ENCODE measurements at regions not wholly inside any gene's neighbourhood (a gene's known extent, or its start where the extent isn't known, plus 50 kb on each side); places are given as distances from the start of the nearest gene placed in this dataset.

GRCh38 chr5:128674837-128675446 is 136.9 kb upstream of the FBN2 start:
- H3K4me3 ChIP-seq (ENCODE audit: insufficient read depth, low read depth, low read length) = no peak overlapping the region
- no peaks in the 10 kb centered on the region for H3K36me3 ChIP-seq (replicated peaks; ENCODE audit: control insufficient read depth, insufficient read depth, low read length)
- peak; percentile 33 for DNase-seq
- H3K27me3 ChIP-seq (ENCODE audit: control insufficient read depth, insufficient read depth, low read length) = no peaks in the 10 kb centered on the region

DNA sequence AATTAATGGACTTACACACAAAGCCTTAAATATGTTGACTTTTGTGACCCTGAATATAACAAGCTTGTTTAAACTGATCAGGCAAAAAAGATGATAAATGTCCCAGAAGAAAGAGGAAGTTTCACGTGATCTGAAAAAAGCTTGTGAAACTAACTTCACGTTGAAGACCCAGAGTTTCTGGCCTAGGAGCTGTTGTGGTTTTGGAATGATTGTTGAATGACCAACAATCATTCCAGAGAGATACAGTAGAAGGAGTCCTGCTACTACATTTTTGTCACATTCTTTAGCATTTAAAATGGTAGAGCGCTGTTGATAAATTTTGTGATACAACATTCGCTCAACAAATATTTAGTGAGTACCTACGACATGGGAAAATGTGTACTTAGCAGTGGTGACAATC is 143.1 kb upstream of the FBN2 start:
- Histone ChIP-seq H3K4me3 (ENCODE audit: insufficient read depth, low read depth, low read length) (no peak overlapping the region), H3K27me3 (ENCODE audit: control insufficient read depth, insufficient read depth, low read length) (no peaks in the 10 kb centered on the region), H3K36me3 (replicated peaks; ENCODE audit: control insufficient read depth, insufficient read depth, low read length) (no peaks in the 10 kb centered on the region)
- DNase-seq = no peak

GRCh38 chr5:128681764-128682592 is 143.9 kb upstream of the FBN2 start:
- DNase-seq = no peak
- no peaks in the 10 kb centered on the region for H3K27me3 ChIP-seq (ENCODE audit: control insufficient read depth, insufficient read depth, low read length)
- H3K36me3 ChIP-seq (replicated peaks; ENCODE audit: control insufficient read depth, insufficient read depth, low read length) = no peaks in the 10 kb centered on the region
- H3K4me3 ChIP-seq (ENCODE audit: insufficient read depth, low read depth, low read length) = no peak overlapping the region

- no peaks in the 10 kb centered on the region for H3K27me3 ChIP-seq (ENCODE audit: control insufficient read depth, insufficient read depth, low read length)
- no peak for DNase-seq
- no peaks in the 10 kb centered on the region for H3K36me3 ChIP-seq (replicated peaks; ENCODE audit: control insufficient read depth, insufficient read depth, low read length)
- H3K4me3 ChIP-seq (ENCODE audit: insufficient read depth, low read depth, low read length) = no peak overlapping the region
Observed at GRCh38 chr5:128682669-128683068, 144.6 kb upstream of the FBN2 start.

- Histone ChIP-seq H3K36me3 (replicated peaks; ENCODE audit: control insufficient read depth, insufficient read depth, low read length) (no peaks in the 10 kb centered on the region), H3K4me3 (ENCODE audit: insufficient read depth, low read depth, low read length) (no peak overlapping the region), H3K27me3 (ENCODE audit: control insufficient read depth, insufficient read depth, low read length) (no peaks in the 10 kb centered on the region)
- no peak for DNase-seq
Observed at GRCh38 chr5:128684961-128685360, 146.9 kb upstream of the FBN2 start.

DNA sequence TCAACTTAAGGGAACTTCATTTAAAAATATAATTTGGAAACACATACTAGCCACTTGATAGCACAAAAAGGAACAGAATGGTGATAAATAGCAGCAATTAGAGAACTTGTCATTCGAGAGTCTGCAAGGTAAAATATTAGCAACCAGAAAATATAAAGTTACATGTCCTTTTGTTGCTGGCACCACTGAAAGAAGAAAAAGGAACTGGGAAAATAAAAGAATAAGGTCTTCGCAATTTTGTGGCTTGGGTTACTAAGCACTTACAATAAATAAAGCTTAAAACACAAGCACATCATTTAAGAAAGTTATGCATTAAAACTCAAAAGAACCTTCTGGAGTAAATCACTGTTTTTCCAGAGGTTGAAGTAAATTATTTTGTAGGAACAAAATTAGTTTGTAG is 149.9 kb upstream of the FBN2 start:
- Histone ChIP-seq H3K36me3 (replicated peaks; ENCODE audit: control insufficient read depth, insufficient read depth, low read length) (no peaks in the 10 kb centered on the region), H3K27me3 (ENCODE audit: control insufficient read depth, insufficient read depth, low read length) (no peaks in the 10 kb centered on the region), H3K4me3 (ENCODE audit: insufficient read depth, low read depth, low read length) (no peak overlapping the region)
- DNase-seq = no peak

DNA sequence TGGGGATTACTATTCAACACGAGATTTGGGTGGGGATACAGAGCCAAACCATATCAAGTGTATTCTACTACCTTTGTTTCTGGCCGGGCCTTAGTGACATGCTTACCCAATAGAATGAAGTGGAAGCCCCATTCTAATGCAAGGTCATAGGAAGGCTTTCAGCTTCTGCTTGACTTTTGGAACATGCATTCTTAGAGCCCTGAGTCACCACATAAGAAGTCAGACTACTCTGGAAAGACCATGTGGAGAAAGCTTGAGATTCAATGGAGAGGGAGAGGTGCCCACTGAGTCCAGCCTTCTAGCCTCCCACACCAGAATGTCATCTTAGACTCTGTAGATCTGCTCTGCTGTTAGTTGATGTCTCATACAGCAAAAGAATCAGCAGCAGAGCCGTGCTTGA is 155.7 kb upstream of the FBN2 start:
- Histone ChIP-seq H3K36me3 (replicated peaks; ENCODE audit: control insufficient read depth, insufficient read depth, low read length) (no peaks in the 10 kb centered on the region), H3K4me3 (ENCODE audit: insufficient read depth, low read depth, low read length) (no peak overlapping the region), H3K27me3 (ENCODE audit: control insufficient read depth, insufficient read depth, low read length) (no peaks in the 10 kb centered on the region)
- DNase-seq = no peak

- DNase-seq = peak; percentile 17
- H3K4me3 ChIP-seq (ENCODE audit: insufficient read depth, low read depth, low read length) = no peak overlapping the region
Observed at GRCh38 chr5:128695791-128696530, 157.9 kb upstream of the FBN2 start.

DNA sequence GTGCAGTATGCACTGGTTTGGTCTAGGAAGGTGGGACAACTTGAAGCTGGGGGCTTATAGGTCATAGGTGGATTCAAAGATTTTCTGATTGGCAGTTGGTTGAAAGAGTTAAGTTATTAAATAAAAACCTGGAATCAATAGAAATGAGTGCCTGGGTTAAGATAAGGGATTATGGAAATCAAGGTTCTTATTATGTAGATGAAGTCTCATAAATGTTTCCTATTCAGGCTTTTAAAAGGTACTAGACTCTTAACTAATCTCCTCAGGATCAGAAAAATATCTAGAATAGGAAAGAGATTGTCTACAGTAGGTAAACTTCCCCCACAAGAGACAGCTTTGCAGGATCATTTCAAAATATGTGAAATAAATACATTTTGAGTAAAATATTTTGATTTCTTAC is 163.3 kb upstream of the FBN2 start:
- DNase-seq = no peak
- H3K36me3 ChIP-seq (replicated peaks; ENCODE audit: control insufficient read depth, insufficient read depth, low read length) = no peaks in the 10 kb centered on the region
- H3K4me3 ChIP-seq (ENCODE audit: insufficient read depth, low read depth, low read length) = no peak overlapping the region
- H3K27me3 ChIP-seq (ENCODE audit: control insufficient read depth, insufficient read depth, low read length) = no peaks in the 10 kb centered on the region

More at GRCh38 chr5:128695791-128696530, 157.9 kb upstream of the FBN2 start:
- Histone ChIP-seq H3K36me3 (replicated peaks; ENCODE audit: control insufficient read depth, insufficient read depth, low read length) (no peaks in the 10 kb centered on the region), H3K27me3 (ENCODE audit: control insufficient read depth, insufficient read depth, low read length) (no peaks in the 10 kb centered on the region)

- DNase-seq = no peak
- H3K36me3 ChIP-seq (replicated peaks; ENCODE audit: control insufficient read depth, insufficient read depth, low read length) = no peaks in the 10 kb centered on the region
- no peak overlapping the region for H3K4me3 ChIP-seq (ENCODE audit: insufficient read depth, low read depth, low read length)
- no peaks in the 10 kb centered on the region for H3K27me3 ChIP-seq (ENCODE audit: control insufficient read depth, insufficient read depth, low read length)
Observed at GRCh38 chr5:128703322-128703721, 165.3 kb upstream of the FBN2 start.

DNA sequence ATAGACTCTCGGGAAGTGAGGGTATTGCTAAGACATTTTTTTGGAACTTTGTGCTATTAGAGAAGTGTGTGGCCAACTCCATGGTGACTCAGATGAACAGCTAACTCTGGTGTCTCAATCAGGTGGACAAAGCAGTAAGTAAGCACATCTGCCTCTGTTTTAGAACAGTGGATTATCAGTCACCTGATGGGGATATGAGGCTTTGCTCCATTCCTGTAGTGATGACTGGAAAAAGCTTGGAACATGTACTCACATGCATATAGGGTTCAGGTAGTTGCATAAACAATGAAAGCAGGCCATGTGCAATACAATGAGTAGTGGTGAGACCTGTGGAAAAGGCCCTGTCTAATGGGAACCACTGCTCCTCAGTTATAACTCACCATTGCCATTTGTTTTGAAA is 168.2 kb upstream of the FBN2 start:
- no peak for DNase-seq
- Histone ChIP-seq H3K27me3 (ENCODE audit: control insufficient read depth, insufficient read depth, low read length) (no peaks in the 10 kb centered on the region), H3K36me3 (replicated peaks; ENCODE audit: control insufficient read depth, insufficient read depth, low read length) (no peaks in the 10 kb centered on the region), H3K4me3 (ENCODE audit: insufficient read depth, low read depth, low read length) (no peak overlapping the region)

DNA sequence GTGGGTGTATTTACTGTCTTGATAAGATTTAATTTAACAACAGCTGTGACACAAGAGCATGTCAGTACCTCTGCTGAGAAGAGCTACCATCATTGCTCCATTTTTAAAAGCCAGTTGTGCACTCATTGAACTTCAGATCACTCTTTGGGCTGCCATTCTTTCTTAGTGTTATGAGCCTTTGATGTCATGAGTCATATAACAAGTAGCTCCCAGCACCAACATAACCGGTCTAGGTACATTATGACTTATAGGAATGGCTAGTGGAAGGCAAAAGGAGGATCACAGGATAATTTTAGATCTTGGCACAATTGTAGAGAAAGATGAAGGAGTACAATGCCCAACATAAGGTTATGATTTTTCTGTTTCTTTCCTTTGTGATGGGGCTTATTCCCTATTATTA is 170.8 kb upstream of the FBN2 start:
- DNase-seq = no peak
- Histone ChIP-seq H3K4me3 (ENCODE audit: insufficient read depth, low read depth, low read length) (no peak overlapping the region), H3K36me3 (replicated peaks; ENCODE audit: control insufficient read depth, insufficient read depth, low read length) (no peaks in the 10 kb centered on the region), H3K27me3 (ENCODE audit: control insufficient read depth, insufficient read depth, low read length) (no peaks in the 10 kb centered on the region)

DNA sequence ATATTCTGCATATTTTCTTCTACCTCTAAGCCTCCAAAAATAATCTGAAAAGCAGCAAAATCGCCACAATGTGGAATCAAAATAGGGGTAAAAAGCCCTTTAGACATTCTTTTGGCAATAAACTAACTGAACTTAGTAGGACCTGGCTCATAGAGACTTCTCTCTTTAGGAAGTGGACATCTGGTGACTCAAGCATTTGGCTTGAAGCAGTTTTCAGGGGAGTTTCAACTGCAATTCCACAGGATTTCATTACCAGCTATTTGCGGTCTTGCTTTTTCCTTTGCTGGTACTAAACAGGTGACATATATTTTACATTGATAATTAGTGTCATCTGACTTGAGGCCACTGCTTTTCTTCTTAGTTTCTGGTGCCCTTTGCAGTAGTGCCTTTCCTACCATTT is 173.2 kb upstream of the FBN2 start:
- Histone ChIP-seq H3K36me3 (replicated peaks; ENCODE audit: control insufficient read depth, insufficient read depth, low read length) (no peaks in the 10 kb centered on the region), H3K27me3 (ENCODE audit: control insufficient read depth, insufficient read depth, low read length) (no peaks in the 10 kb centered on the region), H3K4me3 (ENCODE audit: insufficient read depth, low read depth, low read length) (no peak overlapping the region)
- DNase-seq = no peak

DNA sequence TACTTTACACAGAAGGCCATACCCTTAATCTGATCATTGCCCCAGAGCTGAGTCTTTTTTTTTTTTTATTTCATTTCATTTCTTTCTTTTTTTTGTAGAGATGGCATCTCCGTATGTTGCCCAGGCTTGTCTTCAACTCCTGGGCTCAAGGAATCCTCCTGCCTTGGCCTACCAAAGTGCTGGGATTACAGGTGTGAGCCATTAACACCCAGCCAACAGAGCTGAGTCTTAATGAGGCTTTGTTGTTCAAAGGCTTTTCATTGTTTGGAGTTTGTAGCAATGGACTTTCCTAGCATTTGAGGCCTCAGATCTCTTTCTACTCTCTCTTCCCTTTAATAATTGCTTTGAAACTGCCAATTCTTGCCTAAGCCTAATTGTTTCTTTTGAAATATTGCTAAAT is 176.5 kb upstream of the FBN2 start:
- Histone ChIP-seq H3K4me3 (ENCODE audit: insufficient read depth, low read depth, low read length) (no peak overlapping the region), H3K27me3 (ENCODE audit: control insufficient read depth, insufficient read depth, low read length) (no peaks in the 10 kb centered on the region), H3K36me3 (replicated peaks; ENCODE audit: control insufficient read depth, insufficient read depth, low read length) (no peaks in the 10 kb centered on the region)
- no peak for DNase-seq

GRCh38 chr5:128722551-128722950 is 184.5 kb upstream of the FBN2 start:
- no peaks in the 10 kb centered on the region for H3K27me3 ChIP-seq (ENCODE audit: control insufficient read depth, insufficient read depth, low read length)

More at GRCh38 chr5:128722551-128722950, 184.5 kb upstream of the FBN2 start:
- H3K36me3 ChIP-seq (replicated peaks; ENCODE audit: control insufficient read depth, insufficient read depth, low read length) = no peaks in the 10 kb centered on the region
- no peak for DNase-seq
- no peak overlapping the region for H3K4me3 ChIP-seq (ENCODE audit: insufficient read depth, low read depth, low read length)

Data from H7 (cell line).